Left lung (tissue), 4 donors: ENCODE measurements at regions not wholly inside any gene's neighbourhood (a gene's known extent, or its start where the extent isn't known, plus 50 kb on each side); places are given as distances from the start of the nearest gene placed in this dataset.

ENCODE experiments used
- ATAC-seq: fragments of 200-7000 bp; cut with Tn5 transposase; one replicate; pipeline ENCODE4 v1.9.1; 2020; ENCODE audit warnings: moderate library complexity
- DNase-seq, 4 donors: peaks; one replicate each; pipeline ENCODE4 v3.0.0-alpha.2; 2013 to 2020
- H3K27ac ChIP-seq, 2 donors: fragments of 200-600 bp; sonication (generic) in 1 of 2; one replicate each; pipeline versions ENCODE4 v1.5.0 to v1.8.0; 2020 to 2021
- H3K27me3 ChIP-seq, 2 donors: fragments of 200-600 bp; sonication (generic) in 1 of 2; one replicate each; pipeline versions ENCODE4 v1.5.0 to v1.8.0; 2020 to 2021
- H3K36me3 ChIP-seq, 2 donors: fragments of 200-600 bp; sonication (generic) in 1 of 2; one replicate each; pipeline versions ENCODE4 v1.5.0 to v1.8.0; 2020 to 2021
- H3K4me1 ChIP-seq, 2 donors: fragments of 200-600 bp; one replicate each; pipeline ENCODE4 v1.8.0; 2021
- H3K4me3 ChIP-seq, 2 donors: fragments of 200-600 bp; sonication (generic) in 1 of 2; one replicate each; pipeline versions ENCODE4 v1.5.0 to v1.8.0; 2020 to 2021; ENCODE audit warnings: mild to moderate bottlenecking in 1 of 2
- H3K9me3 ChIP-seq, 2 donors: fragments of 200-600 bp; sonication (generic) in 1 of 2; one replicate each; pipeline versions ENCODE4 v1.5.0 to v1.8.0; 2020 to 2021
- intact Hi-C, 2 donors: fragments of 100-400 bp; cut with DNase I; formaldehyde crosslinking; loops; one replicate each; pipeline versions ENCODE4 v1.11.2 to v1.14.2; 2022
- TF ChIP-seq, protein P1 (sequence below), 2 donors: fragments of 200-600 bp; sonication (generic) in 1 of 2; IDR thresholded peaks; one replicate each; pipeline versions ENCODE4 v1.5.0 to v1.8.0; 2021; ENCODE audit warnings: antibody characterized with exemption in 2 of 2
- donor health status: DM: no; HTN: yes; CAD: no.
- donor health status: DM: no; HTN: no; CAD: no.

DNA sequence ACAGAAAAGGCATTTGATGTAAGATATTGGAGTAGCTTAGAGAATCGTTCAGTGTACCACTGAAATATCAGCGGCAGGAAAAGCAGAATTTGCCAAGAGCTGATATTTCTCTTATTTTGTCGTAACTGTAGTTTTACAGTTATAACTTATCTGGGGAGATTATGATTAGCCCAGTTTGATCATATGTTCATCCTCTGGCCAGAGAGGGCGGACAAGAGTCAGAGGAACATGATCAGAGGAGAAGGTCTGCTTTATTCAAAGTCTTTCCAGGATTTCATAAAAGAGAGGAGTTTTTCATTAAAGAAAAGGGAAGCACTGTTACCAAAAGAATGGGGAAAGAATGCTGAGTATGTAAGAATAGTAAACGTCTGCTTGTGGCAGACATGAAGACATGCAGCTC is 1655.6 kb downstream of the DPP10 start:
- H3K27me3 ChIP-seq, result no peaks in the 10 kb centered on the region
- no peak overlapping the region for H3K27ac ChIP-seq
- H3K4me1 ChIP-seq, result no peaks in the 10 kb centered on the region
- H3K4me3 ChIP-seq, result no peak overlapping the region
- ATAC-seq, result no peak
- no peaks in the 10 kb centered on the region for H3K36me3 ChIP-seq
- TF ChIP-seq, protein P1, sequence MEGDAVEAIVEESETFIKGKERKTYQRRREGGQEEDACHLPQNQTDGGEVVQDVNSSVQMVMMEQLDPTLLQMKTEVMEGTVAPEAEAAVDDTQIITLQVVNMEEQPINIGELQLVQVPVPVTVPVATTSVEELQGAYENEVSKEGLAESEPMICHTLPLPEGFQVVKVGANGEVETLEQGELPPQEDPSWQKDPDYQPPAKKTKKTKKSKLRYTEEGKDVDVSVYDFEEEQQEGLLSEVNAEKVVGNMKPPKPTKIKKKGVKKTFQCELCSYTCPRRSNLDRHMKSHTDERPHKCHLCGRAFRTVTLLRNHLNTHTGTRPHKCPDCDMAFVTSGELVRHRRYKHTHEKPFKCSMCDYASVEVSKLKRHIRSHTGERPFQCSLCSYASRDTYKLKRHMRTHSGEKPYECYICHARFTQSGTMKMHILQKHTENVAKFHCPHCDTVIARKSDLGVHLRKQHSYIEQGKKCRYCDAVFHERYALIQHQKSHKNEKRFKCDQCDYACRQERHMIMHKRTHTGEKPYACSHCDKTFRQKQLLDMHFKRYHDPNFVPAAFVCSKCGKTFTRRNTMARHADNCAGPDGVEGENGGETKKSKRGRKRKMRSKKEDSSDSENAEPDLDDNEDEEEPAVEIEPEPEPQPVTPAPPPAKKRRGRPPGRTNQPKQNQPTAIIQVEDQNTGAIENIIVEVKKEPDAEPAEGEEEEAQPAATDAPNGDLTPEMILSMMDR (IDR thresholded peaks at IDR 0.05), result no peak
- intact Hi-C loops, result no loop called here
- no peak for DNase-seq
- H3K9me3 ChIP-seq, result no peaks in the 10 kb centered on the region

DNA sequence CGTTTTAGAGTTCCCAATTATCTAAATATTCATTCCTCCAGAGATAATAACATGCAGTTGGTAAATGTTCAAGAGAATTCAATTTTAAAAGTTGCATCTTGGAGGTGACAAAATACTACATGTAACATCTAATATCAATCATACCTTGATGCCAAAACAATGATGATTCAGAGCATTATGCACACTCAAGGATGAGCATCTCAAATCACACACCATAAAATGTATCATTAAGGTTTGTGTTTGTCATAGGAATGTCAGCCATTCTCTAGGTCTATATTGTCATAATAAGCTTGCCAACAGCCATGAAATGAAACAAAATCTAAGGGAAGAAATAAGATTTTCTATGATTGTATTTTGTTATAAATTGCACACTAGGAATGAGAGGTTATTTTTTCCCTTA is 1667.0 kb downstream of the DPP10 start:
- no peaks in the 10 kb centered on the region for H3K36me3 ChIP-seq
- intact Hi-C loops, result no loop called here
- ATAC-seq, result no peak
- no peak for DNase-seq
- H3K4me3 ChIP-seq, result no peak overlapping the region
- TF ChIP-seq, protein P1 (IDR thresholded peaks at IDR 0.05), result no peak
- H3K9me3 ChIP-seq, result peaks cover 0 to 6% of the 10 kb centered on the region in 2 donors
- no peak overlapping the region for H3K27ac ChIP-seq
- H3K4me1 ChIP-seq, result no peaks in the 10 kb centered on the region
- H3K27me3 ChIP-seq, result peaks cover 0 to 4% of the 10 kb centered on the region in 2 donors

DNA sequence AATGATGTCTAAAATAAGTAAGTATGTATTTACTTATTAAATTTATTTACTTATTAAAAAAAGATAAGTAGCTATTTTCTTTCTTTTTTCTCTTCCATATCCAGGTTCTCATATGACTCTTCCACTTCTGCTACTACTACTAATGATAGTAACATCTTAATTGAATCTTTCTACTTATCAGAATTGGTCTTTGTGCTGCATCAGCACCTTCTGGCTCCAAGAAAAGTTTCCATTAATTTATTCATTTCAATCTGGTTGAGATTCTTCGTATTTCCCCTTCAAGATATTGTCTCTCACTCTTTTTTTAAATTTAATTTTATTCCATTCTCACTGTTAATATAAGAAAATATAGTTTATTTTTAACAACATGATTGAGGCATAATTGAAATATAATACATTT is 1675.4 kb downstream of the DPP10 start:
- no peak overlapping the region for H3K4me3 ChIP-seq
- ATAC-seq, result no peak
- H3K27ac ChIP-seq, result no peak overlapping the region
- H3K4me1 ChIP-seq, result no peaks in the 10 kb centered on the region
- no peaks in the 10 kb centered on the region for H3K36me3 ChIP-seq
- H3K27me3 ChIP-seq, result peaks cover 0 to 4% of the 10 kb centered on the region in 2 donors
- TF ChIP-seq, protein P1 (IDR thresholded peaks at IDR 0.05), result no peak
- intact Hi-C loops, result no loop called here
- no peaks in the 10 kb centered on the region for H3K9me3 ChIP-seq
- no peak for DNase-seq

DNA sequence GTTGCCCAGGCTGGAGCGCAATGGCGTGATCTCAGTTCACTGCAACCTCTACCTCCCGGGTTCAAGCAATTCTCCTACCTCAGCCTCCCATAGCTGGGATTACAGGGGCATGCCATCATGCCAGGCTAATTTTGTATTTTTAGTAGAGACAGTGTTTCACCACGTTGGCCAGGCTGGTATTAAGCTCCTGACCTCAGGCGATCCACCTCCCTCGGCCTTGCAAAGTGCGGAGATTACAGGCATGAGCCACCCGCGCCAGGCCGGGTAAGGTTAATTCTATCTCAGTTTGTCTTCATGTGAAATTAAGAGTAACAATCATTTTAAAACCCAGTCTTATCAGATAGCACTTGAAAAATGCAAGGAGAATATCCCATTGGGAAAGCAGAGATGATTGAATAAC is 1681.7 kb upstream of the DDX18 start:
- H3K36me3 ChIP-seq, result no peaks in the 10 kb centered on the region

DNA sequence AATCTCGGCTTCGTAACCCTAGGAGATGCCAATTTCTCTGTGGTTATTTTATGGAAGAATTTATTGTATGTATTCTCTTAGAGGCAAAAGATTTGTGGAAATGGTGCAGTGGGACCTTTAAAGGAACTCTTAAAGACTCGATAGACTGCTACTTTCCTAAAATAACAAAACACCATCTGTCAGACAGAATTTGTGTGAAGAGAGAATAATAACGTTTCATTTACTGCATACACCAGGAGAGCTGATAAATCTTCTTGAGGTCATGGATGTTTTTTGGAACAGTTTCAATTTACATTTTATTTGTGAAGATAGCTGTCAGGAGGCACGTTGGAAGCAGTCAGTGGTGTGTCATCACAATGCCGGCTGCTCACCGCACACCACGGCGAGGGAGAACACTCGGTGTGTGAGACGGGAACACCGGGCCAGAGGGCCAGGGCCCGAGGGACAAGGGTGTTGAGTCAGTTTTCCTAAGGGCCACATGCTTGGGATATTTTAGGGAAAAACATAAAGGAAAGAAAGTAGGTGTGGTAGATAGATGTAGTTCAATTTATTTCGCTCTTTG is 1681.0 kb upstream of the DDX18 start:
- TF ChIP-seq, protein P1 (IDR thresholded peaks at IDR 0.05), result no peak

More for the DNA sequence above, 1681.7 kb upstream of the DDX18 start:
- TF ChIP-seq, protein P1 (IDR thresholded peaks at IDR 0.05), result no peak
- Histone ChIP-seq H3K9me3 (no peaks in the 10 kb centered on the region), H3K27ac (no peak overlapping the region), H3K4me3 (no peak overlapping the region), H3K27me3 (no peaks in the 10 kb centered on the region), H3K4me1 (no peaks in the 10 kb centered on the region)
- DNase-seq, result peak in 1 of 4 donors; percentile 43
- intact Hi-C loops, result no loop called here
- ATAC-seq, result no peak

More for the DNA sequence above, 1681.0 kb upstream of the DDX18 start:
- no peaks in the 10 kb centered on the region for H3K36me3 ChIP-seq
- H3K27ac ChIP-seq, result no peak overlapping the region
- H3K9me3 ChIP-seq, result no peaks in the 10 kb centered on the region
- H3K4me1 ChIP-seq, result no peaks in the 10 kb centered on the region
- intact Hi-C loops, result no loop called here
- no peaks in the 10 kb centered on the region for H3K27me3 ChIP-seq
- ATAC-seq, result no peak
- H3K4me3 ChIP-seq, result no peak overlapping the region
- peak in 1 of 4 donors; percentile 77 for DNase-seq
